SK-N-MC (cell line): ENCODE measurements at regions not wholly inside any gene's neighbourhood (a gene's known extent, or its start where the extent isn't known, plus 50 kb on each side); places are given as distances from the start of the nearest gene placed in this dataset.

Experiments used
- DNase-seq: peaks from one replicate; pipeline ENCODE4 v3.0.0-alpha.2; 2011; ENCODE audit warnings: low read depth, low spot score
- H3K27ac ChIP-seq: fragments of 200-600 bp; sonication (generic); 2 replicates; pipeline ENCODE4 v1.5.1; 2016; ENCODE audit warnings: mixed run types
- H3K36me3 ChIP-seq: fragments of 200-600 bp; sonication (generic); 2 replicates; pipeline ENCODE4 v1.6.1; 2017; ENCODE audit warnings: antibody characterized with exemption, low read length, mixed read lengths; ENCODE audit not compliant: insufficient read depth
- H3K4me3 ChIP-seq: fragments of 200-600 bp; sonication (generic); 2 replicates; pipeline ENCODE4 v1.5.1; 2016
- H3K9ac ChIP-seq: fragments of 200-600 bp; sonication (generic); 2 replicates; pipeline ENCODE4 v1.8.0; 2017; ENCODE audit warnings: mixed run types, mixed read lengths; ENCODE audit not compliant: insufficient read length
- H3K9me3 ChIP-seq: fragments of 200-600 bp; sonication (generic); 2 replicates; pipeline ENCODE4 v1.6.1; 2017; ENCODE audit warnings: low read depth, mild to moderate bottlenecking, antibody characterized with exemption, low read length, moderate library complexity, mixed read lengths
- EZH2 ChIP-seq: fragments of 200-600 bp; sonication (generic); IDR thresholded peaks from one replicate; pipeline ENCODE4 v1.6.1; 2017; ENCODE audit warnings: antibody characterized with exemption
- FOXP2 ChIP-seq: optimal IDR thresholded peaks from 2 replicates; pipeline ENCODE3; 2011; ENCODE audit warnings: mild to moderate bottlenecking, moderate library complexity; ENCODE audit not compliant: insufficient read depth; ENCODE audit errors: extremely low read length, control extremely low read depth
- POLR2AphosphoS5 ChIP-seq: IDR thresholded peaks from 2 replicates; pipeline ENCODE4 v1.6.1; 2012; ENCODE audit warnings: mild to moderate bottlenecking, low read depth, low read length, borderline replicate concordance

DNA sequence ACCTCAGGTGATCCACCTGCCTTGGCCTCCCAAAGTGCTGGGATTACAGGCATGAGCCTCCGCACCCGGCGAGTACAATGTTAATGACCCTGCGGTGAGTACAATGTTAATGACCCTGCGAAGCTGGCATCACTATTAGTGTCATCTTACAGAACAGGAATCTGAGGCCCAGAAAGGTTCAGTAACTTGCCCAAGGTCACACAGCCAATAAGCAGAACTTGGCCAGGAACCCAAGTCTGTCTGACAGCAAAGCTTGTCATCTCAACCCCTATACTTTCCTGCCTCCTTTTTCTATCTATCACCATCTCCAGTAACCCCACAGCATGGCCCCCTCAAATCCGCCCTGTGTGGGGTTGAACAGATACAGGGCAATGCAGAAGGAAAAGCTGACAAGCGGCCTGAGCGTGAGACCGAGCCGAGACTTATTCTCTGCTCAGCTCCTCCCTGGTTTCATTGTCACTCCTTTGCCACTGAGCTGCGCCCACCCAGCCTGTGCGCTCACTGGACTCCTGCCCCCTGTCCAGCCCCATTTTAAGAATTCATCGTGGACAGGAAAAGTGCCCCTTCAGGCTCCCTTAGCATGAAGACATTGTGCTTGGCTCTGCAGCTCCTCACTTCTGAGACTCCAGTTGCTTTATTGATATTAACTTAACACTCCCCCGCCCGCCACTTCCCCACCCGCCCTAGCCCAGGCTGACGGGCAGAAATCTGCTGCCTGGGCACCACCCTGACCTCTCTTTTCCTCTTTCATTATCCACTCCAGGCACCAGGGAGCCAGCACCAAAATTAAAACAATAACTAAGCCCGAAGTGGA, 58.1 kb upstream of the LBX1 start:
- no peaks in the 10 kb centered on the region for H3K36me3 ChIP-seq
- TF ChIP-seq POLR2AphosphoS5, result no peak
- no peak for TF ChIP-seq EZH2
- no peak for DNase-seq
- H3K9ac ChIP-seq, result no peak overlapping the region
- no peak overlapping the region for H3K4me3 ChIP-seq
- no peaks in the 10 kb centered on the region for H3K9me3 ChIP-seq
- no peak overlapping the region for H3K27ac ChIP-seq

DNA sequence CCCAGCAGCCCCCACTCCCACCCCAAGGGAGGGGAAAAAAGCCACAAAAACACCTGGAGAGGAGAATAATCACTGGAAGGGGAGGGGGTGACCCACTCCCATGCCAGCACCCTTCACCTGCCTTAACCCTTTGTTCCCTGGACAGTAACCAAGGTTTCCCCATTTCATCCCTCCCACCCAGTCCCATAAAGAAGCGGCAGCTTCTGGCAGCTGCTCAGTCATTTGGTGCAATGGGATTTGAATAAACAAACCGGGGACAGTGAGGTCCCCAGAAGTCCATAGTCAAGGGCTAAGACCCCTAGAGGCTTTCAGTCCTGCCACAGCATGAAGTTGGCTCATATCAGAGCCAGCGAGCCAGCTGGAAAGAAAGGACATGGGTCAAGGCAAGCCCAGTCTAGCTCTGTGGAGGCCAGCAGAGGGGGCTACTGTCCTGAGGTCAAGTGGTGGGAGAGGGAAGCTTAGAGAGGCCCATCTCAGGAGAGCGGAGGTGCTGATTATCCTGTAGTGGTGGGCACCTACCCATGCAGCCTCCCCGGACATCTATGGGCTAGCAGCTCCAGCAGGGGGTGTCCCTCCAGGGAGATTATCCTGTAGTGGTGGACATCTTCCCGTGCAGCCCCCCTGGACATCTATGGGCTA, 58.9 kb upstream of the LBX1 start:
- TF ChIP-seq POLR2AphosphoS5 (no peak), FOXP2 (no peak), EZH2 (no peak)
- DNase-seq, result no peak
- Histone ChIP-seq H3K27ac (no peak overlapping the region), H3K36me3 (no peaks in the 10 kb centered on the region), H3K9me3 (no peaks in the 10 kb centered on the region), H3K4me3 (no peak overlapping the region), H3K9ac (no peak overlapping the region)

DNA sequence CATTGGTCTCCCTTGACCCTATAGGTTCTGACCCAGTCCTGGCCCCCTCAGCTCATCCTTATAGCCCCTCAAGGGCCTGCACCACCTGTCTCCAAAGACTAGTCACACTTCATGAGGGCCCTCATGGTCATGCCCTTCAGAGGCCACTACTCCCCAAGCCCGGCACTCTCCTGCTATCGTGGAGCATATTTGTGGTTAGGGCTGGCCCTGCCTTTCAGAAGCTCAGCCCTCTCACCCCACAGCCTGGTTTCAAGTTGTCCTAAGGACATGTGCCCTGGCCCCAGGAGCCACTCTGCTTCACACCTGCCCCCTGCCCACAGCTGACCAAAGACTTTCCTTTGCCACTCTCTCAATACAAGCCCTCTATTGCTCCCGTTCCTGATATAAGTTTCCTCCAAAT, 60.3 kb upstream of the LBX1 start:
- H3K36me3 ChIP-seq, result no peaks in the 10 kb centered on the region
- H3K9ac ChIP-seq, result no peak overlapping the region
- no peak for TF ChIP-seq EZH2
- TF ChIP-seq FOXP2, result no peak
- no peak for TF ChIP-seq POLR2AphosphoS5
- DNase-seq, result no peak
- H3K4me3 ChIP-seq, result no peak overlapping the region
- H3K9me3 ChIP-seq, result no peaks in the 10 kb centered on the region
- no peak overlapping the region for H3K27ac ChIP-seq

DNA sequence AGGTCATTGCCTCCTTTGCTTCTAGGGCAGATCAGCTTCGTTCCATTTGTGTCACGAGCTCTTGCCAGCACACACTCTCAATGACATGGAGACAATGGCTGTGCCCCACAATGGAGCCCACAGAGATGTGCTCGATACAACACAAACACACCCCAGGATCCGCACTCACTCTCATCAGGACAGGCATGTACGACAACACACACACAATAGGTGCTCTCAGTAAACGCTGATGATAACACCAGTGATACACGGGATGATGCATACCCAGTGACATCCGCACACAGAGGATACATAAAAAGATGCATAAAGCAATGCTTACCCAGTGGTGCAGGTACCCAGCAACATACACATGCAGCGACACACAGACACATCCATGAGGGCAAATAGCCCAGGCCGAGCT, 61.2 kb upstream of the LBX1 start:
- Histone ChIP-seq H3K9me3 (no peaks in the 10 kb centered on the region), H3K9ac (no peak overlapping the region), H3K36me3 (no peaks in the 10 kb centered on the region), H3K4me3 (no peak overlapping the region), H3K27ac (no peak overlapping the region)
- no peak for TF ChIP-seq FOXP2
- no peak for TF ChIP-seq EZH2
- TF ChIP-seq POLR2AphosphoS5, result no peak
- no peak for DNase-seq

DNA sequence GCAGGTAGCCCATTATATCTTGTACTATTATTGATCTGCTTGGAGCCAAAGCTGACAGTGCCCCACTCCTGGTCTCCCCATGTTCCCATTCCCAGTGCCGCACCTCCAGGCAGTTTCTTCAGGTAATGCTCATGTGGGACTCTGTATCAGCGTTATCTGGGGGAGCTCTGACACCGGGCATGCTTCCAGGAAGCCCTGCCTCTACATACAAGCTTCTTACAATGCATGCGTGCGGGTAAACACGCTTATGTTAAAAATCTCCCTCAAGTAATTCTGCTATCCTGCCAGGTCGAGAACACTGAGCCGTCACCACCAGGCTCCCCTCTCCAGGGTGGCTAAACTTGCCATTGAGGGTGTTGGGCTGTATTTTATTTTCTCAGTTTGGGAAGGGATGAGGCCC, 61.6 kb upstream of the LBX1 start:
- Histone ChIP-seq H3K36me3 (no peaks in the 10 kb centered on the region), H3K9me3 (no peaks in the 10 kb centered on the region), H3K4me3 (no peak overlapping the region), H3K27ac (no peak overlapping the region), H3K9ac (no peak overlapping the region)
- no peak for TF ChIP-seq FOXP2
- no peak for TF ChIP-seq POLR2AphosphoS5
- TF ChIP-seq EZH2, result no peak
- no peak for DNase-seq

DNA sequence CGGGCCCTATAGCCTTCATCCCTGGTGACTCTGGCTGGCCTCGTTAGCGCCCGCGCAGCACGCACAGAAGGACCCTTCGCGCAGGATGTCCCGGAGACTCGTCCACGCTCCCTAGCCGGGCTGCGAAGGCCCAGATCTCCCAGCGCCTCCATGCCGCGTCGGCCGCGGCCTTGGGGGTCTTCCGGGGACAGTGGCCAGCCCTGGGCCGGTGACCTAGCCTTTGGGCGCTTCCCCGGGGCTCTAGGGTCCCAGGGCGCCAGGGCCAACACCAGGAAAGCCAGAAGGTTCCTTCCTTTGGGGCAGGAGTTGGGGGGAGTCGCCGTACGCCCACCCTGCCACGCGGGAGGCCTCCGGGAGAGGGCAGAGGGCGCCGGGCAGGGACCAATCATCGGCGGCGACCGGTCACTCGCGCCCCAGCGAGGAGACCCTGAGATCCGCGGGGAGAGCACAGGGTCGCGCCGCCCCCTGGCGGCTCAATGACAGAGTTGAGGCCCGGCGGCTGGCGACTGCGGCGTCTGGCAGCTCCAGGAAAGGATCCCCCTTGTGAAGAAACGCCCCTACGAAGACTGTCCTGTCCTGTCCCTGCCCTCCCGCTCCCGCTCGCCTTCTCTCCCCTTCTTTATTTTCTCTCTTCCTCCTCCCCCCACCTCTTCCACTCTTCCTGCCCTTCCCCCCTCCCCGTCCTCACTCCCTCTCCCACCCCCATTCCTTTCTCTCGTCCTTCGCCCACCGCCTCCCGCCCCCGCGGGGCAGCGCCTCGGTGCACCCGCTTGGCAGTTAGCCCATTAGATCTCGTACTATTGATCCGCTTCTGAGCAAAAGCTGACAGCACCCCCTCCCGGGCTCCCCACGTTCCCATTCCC, 62.3 kb upstream of the LBX1 start:
- H3K36me3 ChIP-seq, result no peaks in the 10 kb centered on the region
- H3K27ac ChIP-seq, result no peak overlapping the region
- H3K4me3 ChIP-seq, result peak overlapping the region; percentile 77
- no peak overlapping the region for H3K9ac ChIP-seq
- DNase-seq, result no peak
- no peak for TF ChIP-seq EZH2
- no peak for TF ChIP-seq POLR2AphosphoS5
- no peak for TF ChIP-seq FOXP2
- H3K9me3 ChIP-seq, result no peaks in the 10 kb centered on the region

DNA sequence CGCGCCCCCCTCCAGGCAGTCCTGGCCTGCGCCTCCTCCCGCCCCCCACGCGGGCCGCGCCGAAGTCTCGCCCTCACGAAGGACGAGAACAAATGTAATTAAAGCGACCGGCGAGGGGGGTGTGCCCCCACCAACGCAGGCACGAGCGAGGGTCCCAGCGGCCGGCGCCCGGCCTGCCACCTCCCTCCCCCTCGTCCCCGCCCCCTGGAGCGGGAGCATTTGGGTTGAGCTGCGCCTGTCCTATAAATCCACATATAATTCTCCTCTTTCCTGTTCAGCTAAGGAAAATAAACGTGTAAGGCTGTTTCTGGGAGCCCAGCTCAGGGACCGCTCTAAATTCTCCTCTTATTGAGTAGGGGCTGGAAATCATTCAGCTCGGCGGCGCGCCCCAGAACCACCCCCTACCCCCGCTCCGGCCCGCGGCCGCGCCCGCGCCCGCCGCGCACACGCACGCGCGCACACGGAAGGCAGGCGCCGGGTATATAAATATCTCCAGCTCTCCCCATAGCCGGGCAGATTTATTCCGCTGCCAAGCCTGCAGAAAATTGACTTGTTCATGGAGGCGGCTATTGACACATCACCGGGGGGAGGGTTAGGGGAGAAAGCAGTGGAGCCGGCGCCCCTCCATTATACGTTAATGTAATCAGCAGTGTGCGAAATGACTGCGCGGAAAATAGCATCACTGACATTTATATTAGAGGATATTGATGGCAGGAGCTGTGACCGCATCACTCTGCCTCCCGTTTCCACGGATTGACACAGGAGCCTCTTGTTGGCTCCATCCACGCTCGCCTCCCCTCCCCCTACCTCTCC, 61.6 kb upstream of the BTRC start:
- TF ChIP-seq EZH2 (no peak), FOXP2 (no peak), POLR2AphosphoS5 (no peak)
- H3K4me3 ChIP-seq, result peak overlapping the region; percentile 77
- H3K9ac ChIP-seq, result no peak overlapping the region
- DNase-seq, result no peak
- no peaks in the 10 kb centered on the region for H3K36me3 ChIP-seq
- no peaks in the 10 kb centered on the region for H3K9me3 ChIP-seq
- no peak overlapping the region for H3K27ac ChIP-seq

DNA sequence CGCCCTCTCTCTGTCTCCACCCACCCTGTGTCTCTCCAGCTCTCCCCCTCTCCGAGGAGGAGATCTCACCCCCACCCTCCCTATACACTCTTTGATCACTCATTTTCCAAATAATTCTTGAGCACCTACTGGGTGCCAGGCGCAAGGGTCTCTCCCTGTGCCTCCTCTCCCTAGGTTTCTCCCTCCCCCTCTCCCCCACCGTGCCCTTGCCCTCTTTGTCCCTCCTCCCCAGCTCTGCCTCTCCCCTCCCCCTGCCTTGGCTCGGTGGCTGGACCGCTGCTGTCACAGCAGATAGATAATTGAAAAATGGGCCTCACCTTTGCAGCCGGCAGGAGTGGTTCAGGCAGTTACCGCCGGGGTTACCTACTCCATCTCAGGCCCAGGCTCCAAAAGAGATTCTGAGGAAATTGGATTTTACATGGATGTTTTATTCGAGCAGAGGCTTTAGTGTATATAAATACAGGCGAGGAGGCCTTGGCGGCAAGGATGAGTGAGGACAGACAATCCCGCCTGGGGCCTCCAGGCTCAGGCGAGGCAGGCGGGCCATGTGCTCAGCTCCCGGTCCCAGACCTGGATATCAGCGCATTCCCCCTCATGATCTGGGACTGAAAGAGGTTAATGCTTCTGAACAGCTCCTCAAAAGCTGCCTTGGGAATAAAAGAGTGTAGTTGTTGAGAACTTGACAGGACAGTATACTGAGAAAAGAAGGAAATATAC, 60.8 kb upstream of the BTRC start:
- Histone ChIP-seq H3K27ac (no peak overlapping the region), H3K4me3 (peak overlapping the region; percentile 77), H3K9ac (no peak overlapping the region), H3K9me3 (no peaks in the 10 kb centered on the region), H3K36me3 (no peaks in the 10 kb centered on the region)
- no peak for DNase-seq
- TF ChIP-seq FOXP2, result no peak
- TF ChIP-seq POLR2AphosphoS5, result no peak
- no peak for TF ChIP-seq EZH2
